Iris pigment epithelial cell (primary cell): ENCODE measurements at regions not wholly inside any gene's neighbourhood (a gene's known extent, or its start where the extent isn't known, plus 50 kb on each side); places are given as distances from the start of the nearest gene placed in this dataset.
"Not testable (repeated sequence)": the region's sequence is repeated elsewhere in the genome, so short reads cannot be mapped to it uniquely, and the experiment has no call there.

Source experiments
- DNase-seq: peaks from one replicate; pipeline ENCODE4 v3.0.0-alpha.2; 2011; ENCODE audit warnings: low read depth

GRCh38 chrX:37509349-37509748 lies 62.1 kb upstream of the LANCL3 start:
- DNase-seq, result peak; percentile 3

- not testable (repeated sequence) for DNase-seq
Measured at GRCh38 chrX:37516512-37516911, 54.9 kb upstream of the LANCL3 start.

GRCh38 chrX:37519261-37519660 lies 52.2 kb upstream of the LANCL3 start:
- not testable (repeated sequence) for DNase-seq

GRCh38 chrX:37520860-37521450 lies 50.5 kb upstream of the LANCL3 start:
- peak; percentile 16 for DNase-seq
